ENCODE measurements at regions not wholly inside any gene's neighbourhood (a gene's known extent, or its start where the extent isn't known, plus 50 kb on each side); places are given as distances from the start of the nearest gene placed in this dataset.

GRCh38 chr9:82729141-82729540 lies 333.8 kb downstream of the RASEF start:
- no peaks in the 10 kb centered on the region for H3K27me3 ChIP-seq (ENCODE audit: insufficient read depth, low read length)
- H3K56ac ChIP-seq (ENCODE audit: insufficient read length, low read depth, low read length) = no peak overlapping the region
- Mint-ChIP-seq H3K27ac (no peak overlapping the region), H3K9me3 (no peaks in the 10 kb centered on the region), H3K4me1 (peaks cover 41 to 42% of the 10 kb centered on the region in 2 experiments), H3K4me3 (no peak overlapping the region), H3K27me3 (ENCODE audit: low read depth) (no peaks in the 10 kb centered on the region), H3K36me3 (ENCODE audit: insufficient read depth in 1 of 3, low read depth in 3 of 3) (no peaks in the 10 kb centered on the region)
- TF ChIP-seq CTCF (conservative IDR thresholded peaks at IDR 0.05) = no peak
- H4K5ac ChIP-seq (ENCODE audit: insufficient read length, low read depth, low read length) = no peak overlapping the region
- no peak overlapping the region for H2BK20ac ChIP-seq (ENCODE audit: low read depth, low read length, poor library complexity, severe bottlenecking)
- no CpG with 5 or more reads among the region's 6 CpGs for WGBS (ENCODE audit: extremely low coverage, insufficient read length, low lambda C conversion rate)
- no peak overlapping the region for H2BK12ac ChIP-seq (ENCODE audit: insufficient read length, low read depth, low read length)
- no peak overlapping the region for H2BK120ac ChIP-seq (ENCODE audit: low read depth, low read length, poor library complexity, severe bottlenecking)
- H4K20me1 ChIP-seq (ENCODE audit: control insufficient read depth, insufficient read depth, insufficient read length) = no peaks in the 10 kb centered on the region
- H3K14ac ChIP-seq (ENCODE audit: insufficient read depth, low read length) = no peak overlapping the region
- no peaks in the 10 kb centered on the region for H3K9me3 ChIP-seq (ENCODE audit: control insufficient read depth, low read depth, low read length)
- no peaks in the 10 kb centered on the region for H3K79me1 ChIP-seq (ENCODE audit: insufficient read depth, low read depth, low read length, poor library complexity, severe bottlenecking)
- no peak overlapping the region for H2BK5ac ChIP-seq (ENCODE audit: insufficient read length, low read length)
- no peak overlapping the region for H2AFZ ChIP-seq (ENCODE audit: low read length)
- H3K79me2 ChIP-seq (ENCODE audit: insufficient read depth, low read length) = no peaks in the 10 kb centered on the region
- no peaks in the 10 kb centered on the region for H3K4me1 ChIP-seq (ENCODE audit: insufficient read depth, low read length)
- no peak overlapping the region for H3K4me2 ChIP-seq (ENCODE audit: insufficient read depth, insufficient read length, low read length)
- no peak overlapping the region for H3K4ac ChIP-seq (ENCODE audit: low read depth, low read length)
- no peak overlapping the region for H3K23ac ChIP-seq (ENCODE audit: insufficient read length, low read depth, low read length)
- H2AK5ac ChIP-seq (ENCODE audit: insufficient read length, low read length) = no peak overlapping the region
- no peak overlapping the region for H3K18ac ChIP-seq (ENCODE audit: insufficient read length, low read depth, low read length)
- H3K27ac ChIP-seq (ENCODE audit: insufficient read length, low read depth, low read length) = no peak overlapping the region
- H4K91ac ChIP-seq (ENCODE audit: insufficient read length, low read depth, low read length) = no peak overlapping the region
- DNase-seq = no peak
- no peak overlapping the region for H3T11ph ChIP-seq (ENCODE audit: low read length)
- no peaks in the 10 kb centered on the region for H3K23me2 ChIP-seq (ENCODE audit: insufficient read length, low read depth, low read length, poor library complexity, severe bottlenecking)
- H3K9ac ChIP-seq (ENCODE audit: extremely low read depth, insufficient read length, low read length) = no peak overlapping the region
- H4K8ac ChIP-seq (replicated peaks; ENCODE audit: insufficient read length, low read depth, low read length) = no peak overlapping the region
- H2BK15ac ChIP-seq (ENCODE audit: low read depth, low read length) = no peak overlapping the region
